Lung microvascular endothelial cell (primary cell): ENCODE measurements at regions not wholly inside any gene's neighbourhood (a gene's known extent, or its start where the extent isn't known, plus 50 kb on each side); places are given as distances from the start of the nearest gene placed in this dataset.

Experiments
- DNase-seq, 2 donors: peaks; one replicate each; pipeline versions ENCODE4 v3.0.0 to v3.0.0-alpha.2; 2010; ENCODE audit warnings: low read depth in 2 of 2

GRCh38 chr16:64250866-64251265 is 871.0 kb downstream of the CDH11 start:
- no peak for DNase-seq

GRCh38 chr16:64242492-64242891 is 879.4 kb downstream of the CDH11 start:
- DNase-seq: no peak

GRCh38 chr16:64240586-64240985 is 881.3 kb downstream of the CDH11 start:
- no peak for DNase-seq

GRCh38 chr16:64238571-64238970 is 883.3 kb downstream of the CDH11 start:
- no peak for DNase-seq

- DNase-seq: no peak
These were observed 885.5 kb downstream of the CDH11 start for GRCh38 chr16:64236316-64236715.

GRCh38 chr16:64234200-64234599 is 887.7 kb downstream of the CDH11 start:
- no peak for DNase-seq

GRCh38 chr16:64225696-64226095 is 896.2 kb downstream of the CDH11 start:
- DNase-seq: no peak

- no peak for DNase-seq
These were observed 896.8 kb downstream of the CDH11 start for GRCh38 chr16:64225036-64225435.

- DNase-seq: no peak
These were observed 903.9 kb downstream of the CDH11 start for GRCh38 chr16:64217789-64218535.

- DNase-seq: no peak
These were observed 906.1 kb downstream of the CDH11 start for GRCh38 chr16:64215730-64216129.

- no peak for DNase-seq
These were observed 910.5 kb downstream of the CDH11 start for GRCh38 chr16:64211331-64211730.

- no peak for DNase-seq
These were observed 915.0 kb downstream of the CDH11 start for GRCh38 chr16:64206862-64207261.

- no peak for DNase-seq
These were observed 918.7 kb downstream of the CDH11 start for GRCh38 chr16:64203126-64203525.

GRCh38 chr16:64202571-64202970 is 919.3 kb downstream of the CDH11 start:
- DNase-seq: no peak

GRCh38 chr16:64196444-64196843 is 925.4 kb downstream of the CDH11 start:
- DNase-seq: no peak

GRCh38 chr16:64185954-64186353 is 935.9 kb downstream of the CDH11 start:
- DNase-seq: no peak

- DNase-seq: no peak
These were observed 937.7 kb downstream of the CDH11 start for GRCh38 chr16:64184156-64184555.

GRCh38 chr16:64182985-64183384 is 938.9 kb downstream of the CDH11 start:
- DNase-seq: peak in 1 of 2 donors; percentile 50

- DNase-seq: no peak
These were observed 940.5 kb downstream of the CDH11 start for GRCh38 chr16:64181271-64181925.

- DNase-seq: no peak
These were observed 941.5 kb downstream of the CDH11 start for GRCh38 chr16:64180136-64180900.

GRCh38 chr16:64174327-64174726 is 947.5 kb downstream of the CDH11 start:
- no peak for DNase-seq

GRCh38 chr16:64172652-64173051 is 949.2 kb downstream of the CDH11 start:
- no peak for DNase-seq

- no peak for DNase-seq
These were observed 949.6 kb downstream of the CDH11 start for GRCh38 chr16:64172226-64172625.
